GM12874 (cell line): ENCODE measurements at regions not wholly inside any gene's neighbourhood (a gene's known extent, or its start where the extent isn't known, plus 50 kb on each side); places are given as distances from the start of the nearest gene placed in this dataset.

Source experiments
- TF ChIP-seq, protein P1 (sequence below): IDR thresholded peaks from 2 replicates; pipeline ENCODE4 v1.5.1; 2011; ENCODE audit warnings: low read depth, mild to moderate bottlenecking, control low read depth, low read length, moderate library complexity; ENCODE audit not compliant: insufficient read depth

- TF ChIP-seq, protein P1, sequence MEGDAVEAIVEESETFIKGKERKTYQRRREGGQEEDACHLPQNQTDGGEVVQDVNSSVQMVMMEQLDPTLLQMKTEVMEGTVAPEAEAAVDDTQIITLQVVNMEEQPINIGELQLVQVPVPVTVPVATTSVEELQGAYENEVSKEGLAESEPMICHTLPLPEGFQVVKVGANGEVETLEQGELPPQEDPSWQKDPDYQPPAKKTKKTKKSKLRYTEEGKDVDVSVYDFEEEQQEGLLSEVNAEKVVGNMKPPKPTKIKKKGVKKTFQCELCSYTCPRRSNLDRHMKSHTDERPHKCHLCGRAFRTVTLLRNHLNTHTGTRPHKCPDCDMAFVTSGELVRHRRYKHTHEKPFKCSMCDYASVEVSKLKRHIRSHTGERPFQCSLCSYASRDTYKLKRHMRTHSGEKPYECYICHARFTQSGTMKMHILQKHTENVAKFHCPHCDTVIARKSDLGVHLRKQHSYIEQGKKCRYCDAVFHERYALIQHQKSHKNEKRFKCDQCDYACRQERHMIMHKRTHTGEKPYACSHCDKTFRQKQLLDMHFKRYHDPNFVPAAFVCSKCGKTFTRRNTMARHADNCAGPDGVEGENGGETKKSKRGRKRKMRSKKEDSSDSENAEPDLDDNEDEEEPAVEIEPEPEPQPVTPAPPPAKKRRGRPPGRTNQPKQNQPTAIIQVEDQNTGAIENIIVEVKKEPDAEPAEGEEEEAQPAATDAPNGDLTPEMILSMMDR, result no peak
Measured at GRCh38 chr6:84329077-84329476, 101.6 kb upstream of the CEP162 start.

- TF ChIP-seq, protein P1, result no peak
Measured at GRCh38 chr6:84317463-84317862, 90.0 kb upstream of the CEP162 start.

- TF ChIP-seq, protein P1, result no peak
Measured at GRCh38 chr6:84314377-84314898, 87.0 kb upstream of the CEP162 start.

DNA sequence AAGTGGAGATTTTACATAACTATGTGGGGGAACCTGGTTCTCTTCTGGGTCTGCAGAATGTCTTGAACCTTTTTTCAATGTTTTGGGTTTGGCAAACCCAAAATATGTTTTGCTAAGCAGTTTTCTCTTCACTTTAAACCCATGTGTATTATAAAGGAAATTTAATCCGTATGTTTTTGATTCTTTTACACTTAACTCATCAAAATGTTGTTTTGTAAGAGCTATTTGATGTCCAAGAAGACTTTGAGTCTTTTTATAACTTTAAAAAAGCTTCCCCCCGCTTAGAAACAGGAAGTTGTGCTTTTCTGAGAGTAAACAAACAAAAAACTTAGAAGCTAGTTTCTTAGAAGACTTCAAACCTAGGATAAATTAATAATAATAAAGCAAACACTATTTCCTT, 81.9 kb upstream of the CEP162 start:
- TF ChIP-seq, protein P1, result no peak

DNA sequence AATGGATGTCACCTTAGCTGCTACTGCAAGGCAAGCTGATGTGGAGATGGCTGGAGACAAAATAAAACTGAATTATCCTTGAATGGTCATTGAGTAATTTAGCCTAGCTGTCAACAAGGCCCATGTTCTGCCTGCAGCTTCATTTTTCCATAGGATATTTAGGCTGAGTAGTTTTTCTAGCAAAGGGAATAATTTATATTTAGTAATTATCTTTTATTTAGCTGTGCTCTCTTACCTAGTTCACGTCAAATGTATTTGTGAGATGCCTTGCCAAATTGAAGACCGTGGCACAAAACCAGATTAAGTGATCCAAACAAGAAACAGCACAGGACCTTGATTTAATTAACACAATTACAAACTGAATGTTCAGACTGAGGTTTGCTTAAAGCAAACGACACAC, 77.4 kb upstream of the CEP162 start:
- TF ChIP-seq, protein P1, result no peak

DNA sequence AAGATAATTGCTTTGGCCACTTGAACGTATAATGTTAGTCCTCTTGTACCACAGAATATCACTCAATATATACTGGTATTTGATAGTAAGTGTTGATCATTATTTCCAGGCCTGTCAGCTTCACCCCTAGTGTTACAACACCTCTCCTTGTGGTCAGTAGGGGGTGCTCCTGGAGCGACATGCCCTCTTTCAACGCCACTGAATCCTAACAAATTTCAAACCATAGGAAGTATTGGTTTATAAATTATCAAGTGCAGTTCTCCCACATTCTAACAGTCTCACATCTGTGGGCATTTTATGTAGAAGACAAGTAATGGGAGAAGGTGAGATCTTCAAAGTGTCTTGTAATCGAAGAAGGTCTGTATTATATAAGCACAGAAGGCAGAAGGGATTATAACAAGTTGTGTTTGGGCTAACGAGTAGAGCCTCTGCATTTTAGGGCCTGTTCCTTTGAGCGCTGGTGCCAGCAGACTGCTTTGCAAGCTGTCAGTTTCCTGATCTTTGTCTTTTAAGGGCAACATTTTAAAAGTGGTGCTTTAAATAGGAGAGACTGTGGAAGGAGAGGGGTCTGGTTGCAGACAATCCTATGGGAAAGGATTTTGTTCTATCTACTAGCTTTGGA, 57.1 kb upstream of the CEP162 start:
- TF ChIP-seq, protein P1, result peak; percentile 63

DNA sequence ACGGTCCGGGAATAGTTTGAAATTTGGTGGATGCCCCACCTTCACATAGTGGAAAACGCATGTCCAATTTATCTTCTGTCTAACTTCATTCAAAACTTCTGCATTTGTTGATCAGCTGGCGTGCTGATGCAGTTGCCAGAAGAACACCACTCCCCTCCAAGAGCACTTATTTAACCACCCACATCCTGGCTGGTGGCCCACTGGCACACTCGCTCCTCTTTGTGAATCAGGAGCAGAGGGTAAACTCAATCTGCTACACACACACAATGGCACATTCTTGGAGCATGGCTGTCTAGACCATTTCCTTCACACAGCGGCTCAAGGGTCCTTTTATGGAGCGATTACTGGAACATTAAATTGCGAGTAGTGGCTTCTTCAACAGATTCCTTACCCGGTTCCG, 55.1 kb upstream of the CEP162 start:
- TF ChIP-seq, protein P1, result no peak
